AG20443 (cell line): ENCODE measurements at regions not wholly inside any gene's neighbourhood (a gene's known extent, or its start where the extent isn't known, plus 50 kb on each side); places are given as distances from the start of the nearest gene placed in this dataset.

Source experiments
- DNase-seq: peaks from one replicate; pipeline ENCODE4 v3.0.0; 2012; ENCODE audit warnings: low spot score, mixed read lengths

GRCh38 chr14:76926521-76927251 is 100.5 kb downstream of the LRRC74A start:
- DNase-seq: peak; percentile 89

DNA sequence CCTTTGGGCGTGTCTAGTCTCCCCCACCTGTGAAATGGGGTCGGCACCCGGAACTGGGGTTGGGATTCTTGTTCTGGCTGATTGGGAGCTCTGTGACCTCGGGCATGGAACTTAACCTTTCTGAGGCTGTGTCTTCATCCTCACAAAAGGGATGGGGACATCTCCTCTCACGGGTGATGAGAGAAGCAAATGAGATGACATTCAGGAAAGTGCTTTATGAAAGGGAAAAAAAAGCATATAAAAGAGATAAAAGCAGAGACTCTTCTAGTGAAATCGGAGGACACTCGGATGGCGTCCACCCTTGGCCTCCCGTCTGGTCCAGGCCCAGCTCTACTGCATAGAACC is 98.9 kb downstream of the LRRC74A start:
- DNase-seq: no peak

DNA sequence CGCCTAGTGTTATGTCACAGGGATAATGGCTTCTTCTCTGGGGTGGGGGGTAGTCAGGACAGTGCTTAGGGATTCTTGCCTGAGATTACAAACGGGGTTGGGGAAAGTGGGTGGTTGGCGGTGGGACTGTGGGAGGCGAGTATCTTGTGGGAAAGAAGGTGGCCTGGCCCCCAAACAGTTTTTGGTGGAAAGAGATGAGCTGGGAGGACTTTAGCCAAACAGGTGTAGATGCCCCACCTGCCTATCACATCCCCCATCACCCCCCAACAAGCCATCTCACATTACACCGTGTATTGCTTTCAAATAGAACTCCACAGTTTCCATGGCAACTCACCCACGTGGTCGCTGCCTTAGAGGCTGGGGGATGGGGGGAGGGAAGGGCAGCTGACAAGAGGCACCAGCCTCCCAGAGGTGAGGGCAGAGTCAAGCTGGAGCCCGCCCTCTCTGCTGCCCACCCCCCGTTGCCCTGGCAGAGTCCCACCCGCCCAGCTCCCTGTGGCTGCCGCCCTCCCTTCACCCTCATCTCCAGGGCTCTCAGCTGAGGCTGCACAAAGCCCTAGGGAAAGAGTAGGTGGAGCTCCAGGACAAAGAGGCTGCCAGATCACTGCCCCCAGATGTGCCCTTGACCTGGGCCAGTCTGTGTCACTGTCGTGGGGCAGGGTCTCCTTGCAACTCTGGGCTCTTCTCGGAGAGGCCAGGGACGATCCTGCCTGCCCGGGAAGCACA is 98.3 kb downstream of the LRRC74A start:
- no peak for DNase-seq

DNA sequence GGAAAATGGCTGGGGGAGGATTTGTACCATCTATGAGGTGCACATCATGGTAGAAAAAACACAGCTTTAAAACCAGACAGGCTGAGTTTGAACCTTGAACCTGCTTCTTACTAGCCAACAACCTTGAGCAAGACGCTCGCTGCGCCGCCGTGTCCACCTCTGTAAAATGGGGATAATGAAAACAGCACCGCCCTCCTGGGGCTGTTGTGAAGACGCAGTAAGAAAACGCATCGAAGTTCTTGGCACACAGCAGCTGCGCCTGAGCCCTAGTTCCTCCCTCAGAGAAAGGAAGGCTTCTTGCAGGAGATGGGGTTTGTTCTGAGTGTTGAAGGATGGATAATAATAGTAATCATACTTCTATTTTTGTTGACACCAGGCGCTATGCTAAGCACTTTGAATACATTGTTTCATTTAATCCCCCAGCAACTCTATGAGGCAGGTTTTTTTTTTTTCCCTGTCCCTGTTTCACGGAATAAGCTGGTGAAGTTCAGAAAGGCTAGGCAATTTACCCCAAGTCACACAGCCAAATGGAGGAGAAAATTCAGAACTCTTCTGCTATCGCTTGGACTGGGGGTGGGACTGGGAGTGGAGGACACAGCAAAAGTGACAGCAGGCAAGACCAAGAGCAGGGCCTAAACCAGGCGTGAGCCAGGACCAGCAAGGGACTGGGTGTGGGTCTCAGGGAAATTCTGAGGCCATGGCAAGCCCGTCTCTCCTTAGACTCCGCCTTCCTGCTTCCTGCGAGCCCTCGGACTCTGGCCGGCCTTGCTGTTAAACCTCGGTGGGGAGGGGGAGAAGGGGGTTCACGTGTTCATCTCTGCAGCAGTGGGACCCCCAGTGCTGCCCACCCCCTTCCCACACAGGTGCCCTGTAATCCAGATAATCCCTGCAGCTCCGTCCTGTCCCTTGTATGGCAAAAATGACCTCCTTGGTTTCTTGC is 97.5 kb downstream of the LRRC74A start:
- DNase-seq: no peak

DNA sequence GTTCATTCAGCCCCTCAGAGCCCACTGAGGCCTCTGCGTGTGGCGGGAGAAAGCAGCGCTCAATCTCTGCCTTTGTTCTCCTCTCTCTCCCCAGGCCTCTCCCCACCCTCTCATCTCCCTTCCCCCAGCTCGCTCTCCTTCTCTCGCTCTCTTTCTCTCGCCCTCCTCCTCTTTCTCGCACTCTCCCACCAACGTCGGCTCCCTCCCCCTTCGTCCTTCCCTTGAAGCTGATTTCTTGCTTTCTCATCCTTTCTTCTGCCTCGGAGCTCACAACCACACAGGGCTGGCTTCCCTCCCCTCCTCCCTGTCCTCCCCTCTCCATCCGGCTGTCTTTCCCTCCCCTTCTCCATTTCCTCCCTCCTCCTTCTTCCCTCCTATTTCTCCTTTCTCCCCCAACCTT is 96.4 kb downstream of the LRRC74A start:
- no peak for DNase-seq

DNA sequence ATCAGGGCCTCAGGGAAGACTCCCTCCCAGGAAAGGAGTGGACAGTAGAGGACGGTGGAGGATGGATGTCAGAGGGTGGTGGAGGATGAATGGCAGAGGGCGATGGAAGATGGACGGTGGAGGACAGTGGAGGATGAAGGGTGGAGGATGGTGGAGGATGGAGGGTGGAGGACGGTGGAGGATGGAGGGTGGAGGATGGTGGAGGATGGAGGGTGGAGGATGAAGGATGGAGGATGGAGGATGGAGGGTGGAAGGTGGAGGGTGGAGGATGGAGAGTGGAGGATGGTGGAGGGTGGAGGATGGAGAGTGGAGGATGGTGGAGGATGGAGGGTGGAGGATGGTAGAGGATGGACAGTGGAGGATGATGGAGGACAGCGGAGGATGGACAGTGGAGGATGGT is 95.9 kb downstream of the LRRC74A start:
- no peak for DNase-seq

DNA sequence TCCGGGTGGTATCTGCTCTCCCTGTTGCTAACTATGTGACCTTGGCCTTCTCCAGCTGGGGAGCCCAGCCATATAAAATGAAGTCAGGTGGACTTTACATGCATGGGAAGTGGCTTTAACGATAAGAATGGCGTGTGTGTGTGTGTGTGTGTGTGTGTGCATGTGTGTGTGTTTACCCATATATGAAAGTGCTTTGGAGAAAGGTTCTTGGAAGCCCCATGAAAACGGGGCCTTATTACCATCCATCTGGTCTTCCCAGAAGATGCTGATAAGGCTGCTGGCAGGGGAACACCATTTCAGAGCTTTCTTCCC is 94.8 kb downstream of the LRRC74A start:
- DNase-seq: no peak

DNA sequence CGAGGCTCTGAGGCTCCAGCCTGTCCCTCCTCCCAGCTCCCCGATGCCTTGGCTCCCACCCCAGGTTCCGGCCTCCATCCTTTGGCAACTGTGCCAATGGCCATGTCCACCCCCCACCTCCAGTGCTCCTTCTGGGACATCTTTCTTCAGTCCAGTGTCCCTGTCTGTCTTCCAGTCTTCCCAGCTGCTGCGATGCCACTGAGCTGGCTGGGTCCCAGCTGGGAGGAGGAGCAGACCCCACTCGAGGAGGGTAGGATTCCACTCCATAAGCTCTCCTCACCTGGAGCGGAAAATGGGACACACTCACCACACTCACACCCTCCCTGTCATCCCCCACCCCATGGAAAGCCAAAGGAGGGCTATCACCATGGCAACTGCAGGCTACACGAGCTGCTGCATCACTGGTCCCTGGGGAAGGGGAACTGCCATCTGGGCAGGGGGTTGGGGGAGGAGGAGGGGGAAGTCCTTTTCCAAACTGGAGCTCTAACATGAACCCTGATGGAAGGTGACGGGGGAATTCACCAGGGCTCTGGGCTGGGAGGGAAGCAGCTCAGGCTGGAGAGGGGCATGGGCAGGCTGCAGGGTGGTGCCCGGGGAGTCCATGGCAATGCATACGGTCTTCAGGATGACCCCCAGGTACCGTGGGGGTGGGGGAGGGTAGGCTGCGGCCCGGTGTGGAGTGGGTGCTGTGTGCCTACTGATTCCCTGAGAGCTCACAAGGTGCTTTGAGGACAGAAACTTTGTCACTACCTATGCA is 94.3 kb downstream of the LRRC74A start:
- DNase-seq: peak; percentile 21

- peak; percentile 59 for DNase-seq
Measured at GRCh38 chr14:76919431-76920330, 93.5 kb downstream of the LRRC74A start.
